A549 (cell line): ENCODE measurements at regions not wholly inside any gene's neighbourhood (a gene's known extent, or its start where the extent isn't known, plus 50 kb on each side); places are given as distances from the start of the nearest gene placed in this dataset.

Experiments
- CEBPB ChIP-seq, 2 experiments: fragments of >200 bp in 1 of 2; sonication (Bioruptor Twin) in 1 of 2; formaldehyde crosslinking in 1 of 2; IDR thresholded peaks; 2 replicates each; pipeline ENCODE4 v1.6.1; 2012 to 2016
- CTCF ChIP-seq: fragments of >200 bp; sonication (Bioruptor Twin); formaldehyde crosslinking; IDR thresholded peaks from 3 replicates; pipeline ENCODE4 v1.5.1; 2016
- EP300 ChIP-seq, 2 experiments: fragments of >200 bp; sonication (Bioruptor Twin); formaldehyde crosslinking; IDR thresholded peaks; 2 replicates in 1 of 2; 3 replicates in 1 of 2; pipeline ENCODE4 v1.6.1; 2016 to 2017
- FOSL2 ChIP-seq, 2 experiments: fragments of 450-650 bp in 1 of 2; fragments of >200 bp in 1 of 2; sonication (Bioruptor Twin) in 1 of 2; formaldehyde crosslinking; IDR thresholded peaks; 2 replicates each; pipeline versions ENCODE4 v1.5.0 to v1.6.1; 2016 to 2020; ENCODE audit warnings: mild to moderate bottlenecking in 1 of 2, moderate library complexity in 1 of 2
- JUN ChIP-seq, 2 experiments: fragments of >200 bp; sonication (Bioruptor Twin); formaldehyde crosslinking; IDR thresholded peaks; 2 replicates in 1 of 2; 3 replicates in 1 of 2; pipeline ENCODE4 v1.6.1; 2016 to 2017
- KDM1A ChIP-seq: fragments of 200-600 bp; sonication (generic); IDR thresholded peaks from 2 replicates; pipeline ENCODE4 v1.6.1; 2016; ENCODE audit warnings: low read depth, mild to moderate bottlenecking
- KDM5A ChIP-seq: fragments of 200-600 bp; sonication (generic); IDR thresholded peaks from 2 replicates; pipeline ENCODE4 v1.6.1; 2016; ENCODE audit warnings: antibody characterized with exemption, mild to moderate bottlenecking
- PHF8 ChIP-seq: fragments of 200-600 bp; sonication (generic); IDR thresholded peaks from 2 replicates; pipeline ENCODE4 v1.6.1; 2016; ENCODE audit warnings: low read depth, mild to moderate bottlenecking, antibody characterized with exemption, moderate library complexity, borderline replicate concordance
- POLR2A ChIP-seq: IDR thresholded peaks from 2 replicates; pipeline ENCODE4 v1.6.1; 2012; ENCODE audit warnings: mild to moderate bottlenecking, low read length
- RAD21 ChIP-seq, 2 experiments: fragments of >200 bp in 1 of 2; sonication (Bioruptor Twin) in 1 of 2; formaldehyde crosslinking in 1 of 2; IDR thresholded peaks in 1 of 2; conservative IDR thresholded peaks in 1 of 2; 2 replicates in 1 of 2; 3 replicates in 1 of 2; pipeline ENCODE4 v1.6.1; 2012 to 2018; ENCODE audit warnings: inconsistent platforms in 1 of 2
- TFCP2L1 ChIP-seq: fragments of 250-450 bp; sonication (Bioruptor Pico); IDR thresholded peaks from 2 replicates; pipeline ENCODE4 v1.5.0; 2021; ENCODE audit warnings: mild to moderate bottlenecking

DNA sequence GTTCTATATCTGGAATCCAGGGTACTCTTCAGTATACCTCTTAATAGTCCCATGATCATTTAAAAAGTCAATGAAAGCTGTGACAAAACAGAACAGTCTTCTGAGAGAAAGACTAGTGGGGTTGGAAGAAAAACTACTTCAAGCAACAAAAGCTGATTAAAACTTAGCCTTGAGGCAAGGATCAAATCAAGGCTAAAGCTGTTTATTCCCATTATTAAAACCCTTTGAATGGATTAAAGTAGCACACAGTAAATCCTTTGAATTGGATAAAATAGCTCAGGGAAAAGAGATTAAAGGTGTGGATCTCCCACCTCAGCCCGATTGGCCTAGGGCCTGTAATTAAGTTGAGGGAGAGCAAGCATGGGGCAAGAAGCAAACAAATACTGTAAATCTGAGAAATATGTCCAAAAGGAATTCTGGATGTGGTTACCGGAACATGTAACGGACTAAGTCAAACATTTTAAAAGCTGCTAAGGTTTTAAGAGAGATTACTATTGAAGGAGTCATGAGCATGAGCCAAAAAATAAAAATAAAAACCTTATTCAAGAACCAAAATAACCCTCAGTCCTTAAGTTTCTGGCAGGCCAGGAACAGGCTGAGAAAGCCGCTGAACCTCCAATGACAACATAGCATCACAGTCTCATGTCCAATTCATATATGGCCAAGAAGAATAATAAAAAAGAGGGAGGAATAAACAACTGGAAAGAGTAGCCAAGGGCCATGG is 257.3 kb upstream of the NEIL3 start:
- no peak for TF ChIP-seq CTCF
- TF ChIP-seq KDM1A = no peak
- TF ChIP-seq EP300 (IDR thresholded peaks at IDR 0.05) = no peak
- no peak for TF ChIP-seq KDM5A
- no peak for TF ChIP-seq POLR2A
- TF ChIP-seq PHF8 = no peak
- no peak for TF ChIP-seq TFCP2L1 (CRISPR knock-in tag)
- TF ChIP-seq FOSL2 (IDR thresholded peaks at IDR 0.05) = no peak
- TF ChIP-seq FOSL2 (CRISPR knock-in tag; IDR thresholded peaks at IDR 0.05) = no peak
- no peak for TF ChIP-seq RAD21 (conservative IDR thresholded peaks at IDR 0.05 in 1 of 2, IDR thresholded peaks at IDR 0.05 in 1 of 2)
- TF ChIP-seq JUN (IDR thresholded peaks at IDR 0.05) = no peak
- TF ChIP-seq CEBPB (IDR thresholded peaks at IDR 0.05) = no peak
